GM21528 (cell line): ENCODE measurements at regions not wholly inside any gene's neighbourhood (a gene's known extent, or its start where the extent isn't known, plus 50 kb on each side); places are given as distances from the start of the nearest gene placed in this dataset.

ENCODE experiments used
- ATAC-seq: cut with Tn5 transposase; IDR thresholded peaks from one replicate; pipeline ENCODE4 v1.9.1; 2021; ENCODE audit warnings: mild to moderate bottlenecking, moderate library complexity; ENCODE audit not compliant: unreplicated experiment, low FRiP score

DNA sequence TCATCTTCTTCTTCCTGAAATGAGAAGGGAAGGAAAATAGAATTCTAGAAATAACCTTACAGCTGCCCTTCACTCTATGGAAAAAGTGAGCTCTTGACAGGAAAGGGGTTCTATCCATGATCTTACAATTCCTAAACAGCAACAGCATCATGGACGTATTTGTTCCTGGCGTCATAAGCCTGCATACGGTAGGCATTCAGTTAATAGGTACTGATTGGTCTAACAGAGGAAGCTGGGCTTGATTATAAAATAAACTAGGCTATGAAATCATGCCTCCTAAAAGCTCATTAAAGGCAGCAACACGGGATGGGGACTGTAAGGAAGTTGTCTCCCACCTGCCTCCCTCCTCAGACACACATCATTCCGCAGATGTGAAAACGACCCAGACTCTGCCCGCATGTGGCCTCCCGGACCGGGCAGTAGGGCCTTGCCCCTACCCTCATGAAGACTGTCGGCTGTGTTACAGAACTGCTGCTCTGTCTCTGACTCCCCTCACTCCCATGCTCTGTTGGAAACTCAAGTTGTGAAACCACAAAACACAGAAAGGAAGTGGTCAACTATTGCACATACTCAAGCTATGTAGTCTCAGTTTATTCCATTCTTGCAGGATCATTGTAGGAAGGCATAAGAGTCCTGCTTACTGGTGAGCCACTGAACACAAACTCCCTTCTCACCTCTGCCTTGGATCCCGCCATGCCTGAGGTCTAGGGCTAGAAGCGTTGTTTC is 129.8 kb downstream of the DLEU7 start:
- ATAC-seq = no peak

- ATAC-seq = no peak
Observed at GRCh38 chr13:50714891-50715290, 128.6 kb downstream of the DLEU7 start.

DNA sequence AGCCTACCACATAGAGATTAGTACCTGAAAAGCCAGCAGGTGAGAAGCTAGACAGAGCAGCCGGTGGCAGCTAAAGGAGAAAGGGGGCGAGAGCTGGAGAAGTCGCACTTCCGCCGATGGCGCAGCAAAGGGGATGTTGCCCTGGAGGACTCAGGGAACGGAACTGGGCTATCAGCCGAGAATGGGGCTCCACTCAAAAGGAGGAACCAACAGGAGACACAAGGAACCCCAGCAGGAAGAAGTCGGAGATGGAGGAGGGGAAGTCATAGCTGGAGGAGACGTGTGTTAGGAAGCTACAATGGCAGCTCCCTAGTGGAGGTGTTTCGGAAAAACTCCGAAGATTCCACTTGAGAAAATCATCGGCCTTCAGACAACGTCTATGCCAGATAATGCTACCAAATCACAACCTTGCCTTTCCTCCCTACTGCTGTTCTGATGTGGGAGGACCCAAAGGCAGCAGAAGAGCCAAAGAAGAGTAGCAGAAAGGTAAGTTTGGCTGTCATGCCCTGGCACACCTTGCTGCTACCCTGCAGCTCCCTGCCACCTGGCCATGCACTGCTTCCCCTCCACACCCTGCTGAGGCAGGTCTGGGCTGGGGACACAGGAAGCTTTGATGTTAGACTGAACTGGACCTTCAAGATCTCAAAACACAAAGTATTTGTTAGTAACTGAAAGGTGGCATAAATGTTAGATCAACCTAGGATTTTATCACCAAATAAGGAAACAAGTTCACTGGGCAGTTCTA is 127.9 kb downstream of the DLEU7 start:
- ATAC-seq = no peak

- ATAC-seq = no peak
Observed at GRCh38 chr13:50720861-50721671, 122.4 kb downstream of the DLEU7 start.

DNA sequence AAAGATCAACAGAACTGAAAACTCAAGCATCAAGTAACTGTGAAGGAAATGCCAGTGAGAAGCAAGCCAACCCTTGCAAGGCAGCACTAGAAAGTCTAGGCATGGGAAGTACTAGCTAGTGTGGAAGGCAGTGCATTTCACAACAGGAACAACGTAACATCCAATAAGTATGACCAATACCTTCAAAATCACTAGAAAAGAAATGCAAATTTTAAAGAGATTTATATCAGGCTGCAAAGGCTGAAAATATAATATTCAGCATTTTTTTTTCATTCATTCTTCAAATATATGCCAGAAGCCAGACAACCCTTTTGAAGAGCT is 121.9 kb downstream of the DLEU7 start:
- ATAC-seq = no peak

DNA sequence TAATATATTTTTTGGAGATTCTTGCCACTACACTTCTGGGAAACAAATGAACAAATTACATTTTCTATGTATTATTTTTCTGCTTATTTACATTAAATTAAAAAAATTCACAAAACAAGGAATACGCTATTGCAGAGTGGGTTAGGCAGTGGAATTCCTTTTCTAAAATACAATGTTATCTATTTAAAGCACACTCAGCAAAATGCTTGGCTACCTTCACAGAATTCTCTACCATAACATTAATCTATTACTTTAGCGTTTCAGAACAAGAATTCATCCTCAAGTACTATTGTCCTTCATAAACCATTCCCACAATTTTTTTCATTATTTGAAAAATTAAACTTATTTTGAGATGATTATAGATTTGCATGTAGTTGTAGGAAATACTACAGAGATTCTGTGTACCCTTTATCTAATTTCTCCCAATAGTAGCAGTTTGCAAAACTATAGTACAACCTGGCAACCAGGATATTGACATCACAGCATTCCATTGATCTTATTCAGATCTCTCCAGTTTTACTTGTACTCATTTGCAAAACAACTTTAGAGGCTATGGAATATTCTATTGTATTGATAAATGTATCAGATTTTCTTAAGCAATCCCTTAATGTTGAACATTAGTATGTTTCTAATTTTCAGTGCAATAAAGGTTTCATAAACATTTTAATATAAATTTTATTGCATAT is 120.9 kb downstream of the DLEU7 start:
- no peak for ATAC-seq

- ATAC-seq = no peak
Observed at GRCh38 chr13:50724438-50724837, 119.1 kb downstream of the DLEU7 start.

GRCh38 chr13:50724913-50725312 is 118.6 kb downstream of the DLEU7 start:
- no peak for ATAC-seq

DNA sequence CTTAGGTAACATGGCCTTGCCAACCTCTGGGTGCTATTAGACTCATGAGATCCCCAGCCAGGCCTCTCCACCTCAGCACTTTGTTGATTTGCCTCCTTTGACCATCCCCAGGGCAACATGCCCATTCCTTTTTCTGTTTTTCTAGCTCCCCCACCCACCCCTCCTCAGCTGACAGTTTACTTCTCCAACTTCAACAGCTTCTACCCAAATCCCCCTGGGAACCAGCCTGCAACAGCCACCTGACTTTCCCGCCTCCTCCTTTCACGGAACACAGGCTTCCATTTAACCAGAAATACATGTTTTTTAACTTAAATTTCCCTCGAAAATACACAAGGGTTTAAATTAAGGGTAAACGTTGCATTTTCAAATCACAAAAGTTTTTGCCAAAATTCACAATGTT is 117.3 kb downstream of the DLEU7 start:
- no peak for ATAC-seq

GRCh38 chr13:50729177-50729576 is 114.3 kb downstream of the DLEU7 start:
- no peak for ATAC-seq

GRCh38 chr13:50730496-50731351 is 112.8 kb downstream of the DLEU7 start:
- no peak for ATAC-seq

DNA sequence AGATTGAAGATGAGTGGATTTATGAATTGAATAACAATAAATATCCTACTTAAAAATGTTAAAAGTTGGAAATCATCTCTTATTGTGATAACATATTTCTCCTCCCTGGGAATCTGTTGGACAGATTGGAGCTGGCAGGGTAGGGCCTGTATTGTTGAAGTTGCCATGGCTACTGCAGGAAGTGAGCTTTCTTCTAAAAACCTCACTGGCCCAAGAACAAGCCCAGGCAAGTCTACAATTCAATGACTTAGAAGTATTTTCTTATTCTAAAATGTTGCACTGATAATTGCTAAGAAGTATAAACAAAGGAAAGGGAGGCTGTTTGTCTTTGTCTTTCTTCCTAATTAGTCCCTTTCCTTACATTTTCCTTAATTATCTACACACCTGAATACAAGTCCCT is 112.1 kb downstream of the DLEU7 start:
- no peak for ATAC-seq

DNA sequence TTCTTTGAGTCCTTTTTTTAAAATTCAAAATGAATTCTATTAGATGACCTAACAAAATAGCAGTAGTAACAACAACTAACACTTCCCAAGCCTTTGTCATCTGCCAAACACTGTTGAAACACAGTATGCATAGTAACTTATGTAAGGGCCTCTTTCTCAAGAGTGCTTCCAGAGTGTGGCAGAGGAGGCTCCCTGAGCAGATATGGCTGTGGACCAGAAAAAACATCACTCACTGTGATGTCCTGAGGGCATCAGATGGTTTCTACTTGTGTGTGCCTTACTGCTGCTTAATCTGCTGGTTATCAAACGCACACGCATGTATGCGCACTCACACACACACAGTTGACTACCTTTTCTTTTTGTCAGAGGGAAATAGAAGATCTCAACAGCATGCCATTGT is 110.8 kb downstream of the DLEU7 start:
- no peak for ATAC-seq

- no peak for ATAC-seq
Observed at GRCh38 chr13:50733392-50733791, 110.1 kb downstream of the DLEU7 start.

DNA sequence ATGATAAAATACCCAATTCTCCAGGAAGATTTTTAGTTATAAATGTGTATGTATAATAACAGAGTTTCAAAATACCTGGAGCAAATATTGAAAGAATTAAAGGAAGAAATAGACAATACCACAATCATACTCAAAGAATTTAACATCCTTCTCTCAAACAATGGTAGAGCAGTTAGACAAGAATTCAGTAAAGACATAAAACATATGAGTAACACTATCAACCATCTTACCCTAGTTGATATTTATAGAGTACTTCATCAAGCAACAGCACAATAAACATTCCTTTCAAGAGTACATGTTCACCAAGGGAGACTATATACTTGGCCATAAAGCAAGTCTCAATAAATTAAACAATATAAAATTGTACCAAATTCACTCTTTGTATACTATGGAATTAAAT is 108.4 kb downstream of the DLEU7 start:
- ATAC-seq = no peak

DNA sequence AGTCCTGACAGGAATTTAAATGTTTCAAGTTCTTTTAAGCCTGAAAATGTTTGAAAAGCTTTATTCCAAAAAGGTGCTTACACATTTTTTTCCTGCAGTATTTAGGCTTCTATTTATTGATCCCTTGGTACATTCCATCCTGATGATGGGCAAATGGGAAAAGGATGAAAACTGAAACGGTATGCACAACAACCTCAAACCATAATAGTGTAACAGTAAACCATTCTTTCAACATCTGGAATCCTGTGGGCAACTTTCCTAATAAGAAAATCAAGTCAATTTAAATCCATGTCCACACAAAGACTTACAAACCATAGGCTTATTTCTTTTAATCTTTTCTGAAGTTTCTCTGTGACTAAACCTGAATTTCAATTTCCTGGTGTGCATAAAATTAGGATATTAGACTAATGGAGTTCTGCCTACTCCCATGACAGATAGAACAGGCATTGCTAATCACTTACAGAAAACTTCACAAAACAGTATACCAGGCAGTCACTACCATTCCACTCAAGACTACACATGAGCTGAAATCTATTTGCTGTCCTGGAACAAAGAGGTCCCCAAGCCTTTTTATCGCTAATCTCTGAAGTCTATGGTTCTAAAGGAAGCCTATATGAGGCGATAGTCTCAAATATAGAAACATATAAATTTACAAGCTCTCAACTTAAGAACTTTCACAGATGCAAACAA is 103.3 kb downstream of the DLEU7 start:
- no peak for ATAC-seq

DNA sequence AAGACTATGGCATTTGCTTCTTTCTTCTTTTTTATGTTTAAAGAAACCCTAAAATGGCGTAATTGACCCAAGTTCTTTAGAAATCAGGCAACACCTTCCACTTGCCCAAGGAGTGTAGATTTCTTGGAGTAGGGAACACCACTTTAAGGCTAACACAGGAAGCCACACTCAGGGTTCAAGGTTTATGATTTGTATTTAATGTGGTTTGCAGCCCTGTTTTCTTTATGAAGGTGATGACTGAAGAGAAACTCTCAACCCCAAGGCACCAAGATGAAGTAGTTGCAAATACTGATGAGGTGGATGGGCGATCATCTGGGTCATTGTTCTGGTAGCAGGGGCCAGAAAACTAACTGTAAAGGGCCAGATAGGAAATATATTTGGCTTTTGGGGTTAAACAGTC is 101.1 kb downstream of the DLEU7 start:
- no peak for ATAC-seq

DNA sequence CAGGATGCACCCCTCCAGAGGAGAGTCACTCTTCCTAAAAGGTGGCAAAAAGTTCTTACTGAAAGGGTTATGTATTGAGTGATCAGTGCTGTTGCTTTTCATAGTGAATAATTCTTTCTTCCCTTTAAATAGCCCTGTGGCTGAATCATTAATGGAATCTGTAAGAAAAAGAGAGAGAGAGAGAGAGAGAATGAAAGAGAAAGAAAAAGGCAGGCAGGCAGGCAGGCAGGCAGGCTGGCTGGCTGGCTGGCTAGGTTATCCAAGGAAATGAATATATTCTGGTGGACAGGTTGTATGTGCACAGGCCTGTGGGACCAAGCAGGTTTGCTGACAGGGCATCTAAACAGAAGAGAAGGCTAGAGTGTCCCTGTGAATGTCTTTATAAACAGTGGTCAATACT is 100.5 kb downstream of the DLEU7 start:
- no peak for ATAC-seq

GRCh38 chr13:50744116-50744660 is 99.3 kb downstream of the DLEU7 start:
- ATAC-seq = no peak
